ES-I3 (cell line): ENCODE measurements at regions not wholly inside any gene's neighbourhood (a gene's known extent, or its start where the extent isn't known, plus 50 kb on each side); places are given as distances from the start of the nearest gene placed in this dataset.

Source experiments
- H3K36me3 ChIP-seq: 2 replicates; pipeline ENCODE4 v1.6.1; 2013; ENCODE audit warnings: mild to moderate bottlenecking, low read length, control low read depth, moderate library complexity; ENCODE audit not compliant: insufficient read depth
- H3K4me1 ChIP-seq: 2 replicates; pipeline ENCODE4 v1.6.1; 2013; ENCODE audit warnings: mild to moderate bottlenecking, control low read depth, low read length; ENCODE audit not compliant: insufficient read depth
- H3K9ac ChIP-seq: 2 replicates; pipeline ENCODE4 v1.6.1; 2013; ENCODE audit warnings: low read depth, mild to moderate bottlenecking, low read length, moderate library complexity
- H3K9me3 ChIP-seq: 2 replicates; pipeline ENCODE4 v1.6.1; 2013; ENCODE audit warnings: mild to moderate bottlenecking, low read length, moderate library complexity; ENCODE audit not compliant: control insufficient read depth, insufficient read depth

DNA sequence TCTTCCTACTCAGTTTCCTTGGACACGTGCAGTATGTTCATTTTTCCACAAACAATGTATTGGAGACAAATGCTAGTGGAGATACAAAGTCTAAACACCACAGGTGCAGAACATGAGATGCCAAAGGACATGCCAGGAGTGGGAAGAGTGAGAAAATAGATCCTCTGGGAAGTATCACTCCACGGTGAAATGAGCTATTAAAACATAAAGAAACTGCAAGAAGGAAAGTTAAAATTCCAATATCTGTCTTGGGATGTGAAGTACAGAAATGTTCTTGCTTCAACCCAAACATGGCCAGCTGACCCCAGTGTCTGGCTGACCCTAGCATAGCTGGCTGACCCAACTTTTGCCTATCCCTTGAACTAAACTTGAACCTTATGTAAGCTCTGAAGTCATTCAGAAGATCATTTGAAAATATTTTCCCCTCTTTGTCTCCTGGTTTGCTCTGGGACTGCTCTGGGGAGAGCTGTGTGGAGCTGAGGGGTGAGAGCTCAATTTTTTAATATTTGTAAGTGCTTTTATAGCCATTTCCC, 59.5 kb downstream of the FZD1 start:
- H3K9me3 ChIP-seq: no peaks in the 10 kb centered on the region
- no peak overlapping the region for H3K9ac ChIP-seq
- H3K4me1 ChIP-seq: 0 out of 2 replicates have a peak, but pooled peaks cover 3% of the 10 kb centered on the region
- H3K36me3 ChIP-seq: no peaks in the 10 kb centered on the region

- Histone ChIP-seq H3K9ac (no peak overlapping the region), H3K9me3 (no peaks in the 10 kb centered on the region), H3K36me3 (no peaks in the 10 kb centered on the region), H3K4me1 (0 out of 2 replicates have a peak, but pooled peaks cover 3% of the 10 kb centered on the region)
Measured at GRCh38 chr7:91324663-91325062, 60.4 kb downstream of the FZD1 start.

GRCh38 chr7:91325726-91326125, 61.5 kb downstream of the FZD1 start:
- no peaks in the 10 kb centered on the region for H3K9me3 ChIP-seq
- H3K36me3 ChIP-seq: no peaks in the 10 kb centered on the region
- H3K9ac ChIP-seq: no peak overlapping the region
- H3K4me1 ChIP-seq: 0 out of 2 replicates have a peak, but pooled peaks cover 3% of the 10 kb centered on the region

DNA sequence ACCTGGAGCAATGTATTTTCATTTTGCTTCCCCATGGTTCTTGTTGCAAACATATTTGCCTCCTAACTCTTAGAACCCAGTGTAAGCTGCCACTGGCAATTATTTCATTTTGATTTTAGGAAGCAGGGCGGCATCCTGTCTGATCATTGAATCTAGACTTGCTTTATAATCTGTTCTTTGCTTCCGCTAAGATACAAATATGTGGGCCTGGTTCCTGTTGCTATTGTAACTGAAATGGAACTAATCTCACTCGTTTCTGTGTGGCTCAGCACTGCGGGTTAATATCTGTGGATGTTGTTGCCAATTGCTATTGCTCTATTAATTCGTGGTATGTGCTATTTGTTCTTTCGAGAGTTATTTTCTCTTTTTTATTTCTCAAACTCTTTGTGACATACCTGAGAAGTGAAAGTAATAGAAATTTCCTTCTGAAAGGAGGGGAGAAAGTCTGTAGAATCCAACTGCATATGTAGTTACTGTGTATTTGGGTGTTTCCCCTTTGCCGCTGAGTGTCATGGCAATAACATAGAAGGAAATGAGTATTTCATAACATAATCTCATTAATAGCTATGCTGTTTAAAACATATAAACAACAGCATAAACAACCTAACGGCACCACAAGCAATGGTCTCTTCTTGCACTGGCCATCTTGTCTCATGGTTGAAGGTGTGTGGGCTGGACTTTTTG, 62.4 kb downstream of the FZD1 start:
- Histone ChIP-seq H3K36me3 (no peaks in the 10 kb centered on the region), H3K9ac (no peak overlapping the region), H3K9me3 (no peaks in the 10 kb centered on the region), H3K4me1 (0 out of 2 replicates have a peak, but pooled peaks cover 3% of the 10 kb centered on the region)

GRCh38 chr7:91327346-91327745, 63.1 kb downstream of the FZD1 start:
- 0 out of 2 replicates have a peak, but pooled peaks cover 3% of the 10 kb centered on the region for H3K4me1 ChIP-seq
- H3K9me3 ChIP-seq: no peaks in the 10 kb centered on the region
- no peaks in the 10 kb centered on the region for H3K36me3 ChIP-seq
- no peak overlapping the region for H3K9ac ChIP-seq

DNA sequence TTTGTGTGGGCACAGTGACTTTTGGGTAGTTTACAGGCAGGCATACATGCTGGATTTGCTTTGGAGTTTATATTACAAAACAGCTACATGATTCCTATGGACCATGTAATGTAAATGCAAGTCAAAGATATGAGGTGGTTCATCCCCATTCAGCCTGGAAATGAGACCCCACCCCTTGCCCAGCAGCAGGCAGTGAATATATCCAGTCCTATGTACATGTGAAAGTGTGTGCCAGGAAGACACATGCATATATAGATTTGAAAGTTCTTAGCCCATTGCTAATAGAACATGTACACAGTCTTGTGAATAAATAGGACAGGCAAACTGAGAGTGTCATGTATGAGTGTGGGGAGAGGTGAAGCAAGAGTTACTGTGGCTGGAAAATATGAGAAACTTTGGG, 65.3 kb downstream of the FZD1 start:
- Histone ChIP-seq H3K36me3 (no peaks in the 10 kb centered on the region), H3K4me1 (0 out of 2 replicates have a peak, but pooled peaks cover 3% of the 10 kb centered on the region), H3K9me3 (no peaks in the 10 kb centered on the region), H3K9ac (no peak overlapping the region)

- H3K9ac ChIP-seq: no peak overlapping the region
Measured at GRCh38 chr7:91330191-91330808, 66.1 kb downstream of the FZD1 start.

GRCh38 chr7:91330866-91331265, 66.6 kb downstream of the FZD1 start:
- H3K4me1 ChIP-seq: 0 out of 2 replicates have a peak, but pooled peaks cover 2% of the 10 kb centered on the region
- H3K9me3 ChIP-seq: no peaks in the 10 kb centered on the region
- no peaks in the 10 kb centered on the region for H3K36me3 ChIP-seq
- H3K9ac ChIP-seq: no peak overlapping the region

More at GRCh38 chr7:91330191-91330808, 66.1 kb downstream of the FZD1 start:
- Histone ChIP-seq H3K9me3 (no peaks in the 10 kb centered on the region), H3K4me1 (0 out of 2 replicates have a peak, but pooled peaks cover 3% of the 10 kb centered on the region), H3K36me3 (no peaks in the 10 kb centered on the region)

DNA sequence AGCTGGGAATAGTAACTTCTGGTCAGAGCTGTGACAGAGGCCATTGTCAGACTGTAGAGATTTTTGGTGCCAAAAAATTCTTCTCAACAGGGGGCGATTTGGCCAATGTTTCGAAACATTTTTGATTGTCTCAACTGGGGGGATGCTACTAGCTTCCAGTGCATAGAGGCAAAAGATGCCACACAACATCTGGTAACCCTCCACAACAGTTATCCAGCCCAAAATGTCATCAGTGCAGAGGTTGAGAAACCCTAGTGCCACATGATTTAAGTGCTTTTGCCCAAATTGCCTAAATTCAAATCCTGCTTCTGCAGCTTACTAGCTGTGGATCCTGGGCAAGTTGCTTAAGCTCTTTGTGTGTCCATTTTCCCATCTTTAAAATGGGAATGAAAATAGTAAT, 71.9 kb downstream of the FZD1 start:
- H3K9ac ChIP-seq: no peak overlapping the region
- no peaks in the 10 kb centered on the region for H3K4me1 ChIP-seq
- no peaks in the 10 kb centered on the region for H3K36me3 ChIP-seq
- H3K9me3 ChIP-seq: no peaks in the 10 kb centered on the region

- H3K36me3 ChIP-seq: no peaks in the 10 kb centered on the region
- H3K9ac ChIP-seq: no peak overlapping the region
- H3K9me3 ChIP-seq: no peaks in the 10 kb centered on the region
- no peaks in the 10 kb centered on the region for H3K4me1 ChIP-seq
Measured at GRCh38 chr7:91338226-91339020, 74.2 kb downstream of the FZD1 start.

- H3K9ac ChIP-seq: no peak overlapping the region
- no peaks in the 10 kb centered on the region for H3K4me1 ChIP-seq
- no peaks in the 10 kb centered on the region for H3K9me3 ChIP-seq
- no peaks in the 10 kb centered on the region for H3K36me3 ChIP-seq
Measured at GRCh38 chr7:91342346-91342745, 78.1 kb downstream of the FZD1 start.

- Histone ChIP-seq H3K36me3 (no peaks in the 10 kb centered on the region), H3K9me3 (no peaks in the 10 kb centered on the region), H3K9ac (no peak overlapping the region), H3K4me1 (no peaks in the 10 kb centered on the region)
Measured at GRCh38 chr7:91343420-91343960, 79.3 kb downstream of the FZD1 start.

GRCh38 chr7:91343996-91344629, 79.9 kb downstream of the FZD1 start:
- Histone ChIP-seq H3K9ac (no peak overlapping the region), H3K9me3 (no peaks in the 10 kb centered on the region), H3K4me1 (no peaks in the 10 kb centered on the region), H3K36me3 (no peaks in the 10 kb centered on the region)

GRCh38 chr7:91344911-91345310, 80.7 kb downstream of the FZD1 start:
- no peak overlapping the region for H3K9ac ChIP-seq
- H3K36me3 ChIP-seq: no peaks in the 10 kb centered on the region
- no peaks in the 10 kb centered on the region for H3K4me1 ChIP-seq
- no peaks in the 10 kb centered on the region for H3K9me3 ChIP-seq
